SIG-M5 treated with dmso at 0.1 percent for 504 hours (cell line): ENCODE measurements at regions not wholly inside any gene's neighbourhood (a gene's known extent, or its start where the extent isn't known, plus 50 kb on each side); places are given as distances from the start of the nearest gene placed in this dataset.
"Not testable (repeated sequence)": the region's sequence is repeated elsewhere in the genome, so short reads cannot be mapped to it uniquely, and the experiment has no call there.

Source experiments
- DNase-seq: peaks from one replicate; lab custom pipeline; 2025; ENCODE audit not compliant: unreplicated experiment; lab: John Stamatoyannopoulos, UW

- DNase-seq: not testable (repeated sequence)
Measured at GRCh38 chr3:75384016-75384415, 280.1 kb upstream of the FRG2C start.

- DNase-seq: not testable (repeated sequence)
Measured at GRCh38 chr3:75388486-75389124, 275.5 kb upstream of the FRG2C start.

DNA sequence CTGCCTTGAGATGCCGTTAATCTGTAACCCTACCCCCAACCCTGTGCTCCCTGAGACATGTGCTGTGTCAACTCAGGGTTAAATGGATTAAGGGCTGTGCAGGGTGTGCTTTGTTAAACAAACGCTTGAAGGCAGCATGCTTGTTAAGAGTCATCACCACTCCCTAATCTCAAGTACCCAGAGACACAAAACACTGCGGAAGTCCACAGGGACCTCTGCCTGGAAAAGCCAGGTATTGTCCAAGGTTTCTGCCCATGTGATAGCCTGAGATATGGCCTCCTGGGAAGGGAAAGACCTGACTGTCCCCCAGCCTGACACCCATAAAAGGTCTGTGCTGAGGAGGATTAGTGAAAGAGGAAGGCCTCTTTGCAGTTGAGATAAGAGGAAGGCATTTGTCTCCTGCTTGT, 270.8 kb upstream of the FRG2C start:
- DNase-seq: not testable (repeated sequence)

DNA sequence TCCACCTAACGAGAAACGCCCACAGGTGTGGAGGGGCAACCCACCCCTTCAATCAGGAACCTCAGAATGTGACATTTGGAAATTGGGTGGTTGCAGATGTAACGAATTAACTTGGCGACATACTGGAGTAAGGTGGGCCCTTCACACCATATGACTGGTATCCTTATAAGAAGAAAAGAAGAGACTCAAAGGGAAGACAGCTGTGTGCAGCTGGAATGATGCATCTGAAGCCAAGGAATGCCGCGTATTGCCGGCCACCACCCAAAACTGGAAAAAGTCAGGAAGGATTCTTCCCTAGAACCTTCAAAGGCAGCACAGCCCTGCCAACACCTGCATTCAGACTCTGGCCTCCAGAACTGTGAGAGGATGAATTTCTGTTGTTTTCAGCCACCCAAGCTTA, 270.0 kb upstream of the FRG2C start:
- DNase-seq: not testable (repeated sequence)

- not testable (repeated sequence) for DNase-seq
Measured at GRCh38 chr3:75394562-75395360, 269.4 kb upstream of the FRG2C start.

DNA sequence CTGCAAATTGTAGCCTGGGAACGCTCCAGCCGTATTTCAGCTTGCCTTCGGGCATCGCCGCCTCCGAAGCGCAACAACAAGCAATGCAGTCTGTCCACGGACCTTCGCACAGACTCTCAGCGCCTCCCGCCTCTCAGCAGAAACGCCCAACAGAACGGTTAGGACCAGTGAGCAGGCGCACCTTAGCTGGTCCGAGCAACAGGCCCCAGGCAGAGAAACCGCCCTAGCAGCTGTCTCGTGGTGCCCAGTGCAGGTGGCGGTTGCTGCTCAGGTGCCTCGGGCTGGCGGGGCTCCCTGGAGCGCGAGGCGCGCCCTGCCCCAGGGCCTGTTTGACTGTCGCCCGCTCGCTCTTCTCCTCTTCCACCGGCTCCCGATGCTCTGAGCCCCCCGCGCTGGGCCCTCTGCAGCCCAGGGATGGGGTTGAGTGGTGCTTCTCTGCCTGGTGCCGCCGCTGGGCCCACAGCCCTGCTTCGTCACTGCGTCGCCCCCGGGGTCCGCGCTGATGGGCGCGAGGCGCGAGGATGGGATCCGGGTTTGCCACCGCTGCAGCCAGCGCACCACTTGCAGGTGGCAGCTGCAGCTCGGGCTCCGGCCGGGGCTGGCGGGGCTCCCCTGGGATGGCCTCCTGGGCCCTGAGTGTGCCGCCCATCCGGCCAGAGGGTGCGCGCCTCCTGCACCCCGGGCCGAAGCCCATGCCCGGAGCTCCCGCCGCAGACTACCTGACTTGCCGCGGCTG, 268.4 kb upstream of the FRG2C start:
- no peak for DNase-seq

GRCh38 chr3:75396316-75396802, 267.8 kb upstream of the FRG2C start:
- DNase-seq: no peak

DNA sequence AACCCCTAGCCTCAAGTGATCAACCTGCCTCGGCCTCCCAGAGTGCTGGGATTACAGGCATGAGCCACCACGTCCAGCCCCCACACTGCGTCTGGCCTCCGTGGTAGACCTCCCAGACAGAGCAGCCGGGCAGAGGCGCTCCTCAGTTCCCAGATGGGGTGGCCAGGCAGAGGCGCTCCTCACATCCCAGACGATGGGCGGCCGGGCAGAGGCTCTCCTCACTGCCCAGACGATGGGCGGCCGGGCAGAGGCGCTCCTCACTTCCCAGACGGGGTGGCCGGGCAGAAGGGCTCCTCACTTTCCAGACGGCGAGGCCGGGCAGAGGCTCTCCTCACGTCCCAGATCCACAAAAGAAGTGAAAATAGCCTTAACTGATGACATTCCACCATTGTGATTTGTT, 266.6 kb upstream of the FRG2C start:
- DNase-seq: not testable (repeated sequence)

- DNase-seq: not testable (repeated sequence)
Measured at GRCh38 chr3:75422101-75422945, 241.8 kb upstream of the FRG2C start.

DNA sequence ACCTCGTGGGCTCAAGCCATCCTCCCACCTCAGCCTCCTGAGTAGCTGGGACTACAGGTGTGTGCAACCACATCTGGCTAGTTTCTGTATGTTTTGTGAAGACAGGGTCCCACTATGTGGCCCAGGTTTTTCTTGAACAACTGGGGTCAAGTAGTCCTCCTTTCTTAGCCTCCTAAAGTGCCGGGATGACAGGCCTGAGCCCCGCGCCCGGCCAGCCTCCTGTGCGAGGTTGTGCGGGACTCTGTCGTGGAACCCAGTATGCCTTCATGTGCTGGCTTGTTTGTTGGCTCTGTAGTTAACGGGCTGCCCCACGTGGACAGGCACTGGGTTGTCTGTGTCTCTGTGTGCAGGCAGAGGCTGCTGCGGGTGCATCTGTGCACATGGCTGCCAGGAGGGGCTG, 238.7 kb upstream of the FRG2C start:
- not testable (repeated sequence) for DNase-seq

- DNase-seq: not testable (repeated sequence)
Measured at GRCh38 chr3:75427486-75427885, 236.6 kb upstream of the FRG2C start.

DNA sequence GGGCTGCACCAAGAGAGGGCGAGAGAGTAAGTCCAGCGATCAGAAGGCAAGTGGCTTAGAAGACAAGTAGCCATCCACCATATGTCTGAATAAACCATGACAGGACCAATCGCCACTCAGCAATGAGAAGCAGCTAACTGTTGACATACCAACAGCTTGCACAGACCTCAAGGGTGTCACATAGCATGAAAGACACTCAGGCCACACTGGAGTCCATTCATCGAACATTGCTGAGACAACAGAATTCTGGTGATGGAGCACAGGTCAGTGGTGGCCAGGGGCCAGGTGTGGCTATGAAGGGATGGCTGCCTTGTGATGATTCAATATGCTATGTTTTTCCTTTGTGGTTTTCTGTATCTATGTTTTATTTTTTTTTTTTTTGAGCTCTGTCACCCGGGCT, 236.2 kb upstream of the FRG2C start:
- not testable (repeated sequence) for DNase-seq

- DNase-seq: peak; percentile 56
Measured at GRCh38 chr3:75429561-75430220, 234.4 kb upstream of the FRG2C start.

DNA sequence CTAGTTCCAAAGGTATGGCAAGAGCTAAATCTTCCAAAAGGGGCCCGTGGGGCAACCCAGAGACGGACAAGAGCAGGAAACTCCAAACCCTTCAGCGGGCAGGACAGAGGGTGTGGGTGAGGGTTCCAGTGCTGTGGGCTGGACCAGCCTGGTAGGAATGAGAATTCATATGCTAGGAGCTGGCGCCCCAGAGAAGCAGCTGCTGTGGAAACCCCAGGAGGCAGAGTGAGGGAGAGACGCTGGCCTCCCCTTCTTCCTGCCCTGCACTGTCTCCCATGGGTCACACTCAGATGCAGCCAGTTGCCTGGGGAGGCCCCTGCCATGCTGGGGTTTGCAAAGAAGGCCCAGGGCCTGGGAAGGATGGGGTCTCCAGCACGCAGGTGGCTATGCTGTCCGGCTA, 233.7 kb upstream of the FRG2C start:
- not testable (repeated sequence) for DNase-seq

GRCh38 chr3:75431120-75431519, 233.0 kb upstream of the FRG2C start:
- DNase-seq: not testable (repeated sequence)

DNA sequence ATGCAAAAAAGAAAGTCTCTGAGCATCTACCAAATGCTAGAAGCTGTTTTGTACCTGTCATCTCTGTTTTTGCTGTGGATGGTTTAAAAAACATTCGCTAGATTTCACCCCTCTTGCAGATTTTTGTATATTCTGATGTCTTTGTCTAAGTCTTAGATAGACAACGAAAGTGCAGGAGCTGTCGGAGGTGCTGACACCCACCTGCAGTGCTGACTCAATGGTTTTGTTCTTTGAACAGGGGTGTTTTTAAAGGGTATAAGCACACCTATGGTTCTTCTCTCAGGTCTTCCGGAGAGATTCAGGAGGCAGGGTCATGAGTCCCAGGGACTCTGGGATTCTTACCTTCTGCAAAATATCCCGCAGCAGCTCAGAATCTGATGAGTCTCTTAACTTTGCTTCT, 231.7 kb upstream of the FRG2C start:
- not testable (repeated sequence) for DNase-seq

DNA sequence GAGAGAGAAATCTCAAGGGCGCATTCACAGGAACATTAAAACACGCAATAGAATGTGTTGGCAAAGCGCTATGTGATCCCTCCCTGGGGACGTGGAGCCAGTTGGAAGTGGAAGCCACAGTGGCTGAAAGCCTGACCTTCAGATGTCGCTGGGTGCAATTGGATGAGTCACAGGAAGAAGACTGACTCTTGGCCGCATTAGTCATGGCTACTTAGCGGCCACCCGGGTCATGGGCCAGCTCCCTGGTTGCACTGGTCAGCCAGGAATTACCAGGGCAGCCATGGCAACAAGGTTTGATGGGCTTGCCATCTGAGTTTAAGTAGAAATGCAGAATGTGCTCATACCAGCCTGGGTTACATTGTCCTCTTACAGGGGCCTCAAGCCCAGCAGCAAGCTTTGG, 231.2 kb upstream of the FRG2C start:
- not testable (repeated sequence) for DNase-seq

- not testable (repeated sequence) for DNase-seq
Measured at GRCh38 chr3:75433295-75433694, 230.8 kb upstream of the FRG2C start.

- peak; percentile 14 for DNase-seq
Measured at GRCh38 chr3:75434276-75434912, 229.7 kb upstream of the FRG2C start.
